GM13977 (cell line): ENCODE measurements at regions not wholly inside any gene's neighbourhood (a gene's known extent, or its start where the extent isn't known, plus 50 kb on each side); places are given as distances from the start of the nearest gene placed in this dataset.
"Not testable (repeated sequence)": the region's sequence is repeated elsewhere in the genome, so short reads cannot be mapped to it uniquely, and the experiment has no call there.

ENCODE experiments used
- DNase-seq: peaks from one replicate; pipeline ENCODE4 v3.0.0; 2012; ENCODE audit warnings: low spot score
- in situ Hi-C: fragments of 300-500 bp; cut with MboI; formaldehyde crosslinking; loops from one replicate; pipeline ENCODE4 v1.12.0; 2022; ENCODE audit warnings: low sequenced_read_pairs, low pct_unique_long_range_greater_than_20kb, mixed read lengths, inconsistent platforms; ENCODE audit not compliant: unreplicated experiment
- TF ChIP-seq, protein P1 (sequence below): IDR thresholded peaks from 2 replicates; pipeline ENCODE4 v1.5.1; 2012; ENCODE audit warnings: mild to moderate bottlenecking, control low read depth; ENCODE audit not compliant: insufficient read depth; ENCODE audit errors: extremely low read depth, missing control alignments

DNA sequence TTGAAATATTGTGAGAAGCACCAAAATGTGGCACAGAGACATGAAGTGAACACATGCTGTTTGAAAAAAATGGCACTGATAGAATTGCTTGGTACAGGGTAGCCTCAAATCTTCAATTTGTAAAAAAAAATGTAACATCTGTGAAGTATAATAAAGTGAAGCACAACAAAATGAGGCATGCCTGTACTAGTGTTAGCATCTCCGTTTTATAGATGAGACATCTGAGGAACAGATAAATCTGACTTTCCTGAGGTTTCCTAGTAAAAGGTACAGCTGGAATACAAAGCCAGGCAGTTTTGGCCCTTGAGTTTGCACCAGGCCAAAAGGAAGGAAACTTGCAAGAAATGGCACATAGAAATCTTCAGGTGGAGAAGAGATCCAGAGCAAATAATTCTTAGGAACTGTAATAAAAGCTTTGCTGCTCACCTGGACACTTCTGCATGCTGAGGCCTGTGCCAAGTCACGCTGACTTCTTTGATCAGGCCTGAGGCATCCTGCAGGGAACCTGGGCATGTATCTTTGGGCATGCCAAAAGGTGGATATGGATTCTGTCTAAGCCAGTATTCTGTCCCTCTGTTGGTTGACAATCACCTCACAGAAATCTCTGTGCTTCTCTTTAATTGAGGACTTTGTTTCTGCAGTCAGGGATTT, 251.5 kb upstream of the PLPP4 start:
- in situ Hi-C loops, result no loop called here
- TF ChIP-seq, protein P1, sequence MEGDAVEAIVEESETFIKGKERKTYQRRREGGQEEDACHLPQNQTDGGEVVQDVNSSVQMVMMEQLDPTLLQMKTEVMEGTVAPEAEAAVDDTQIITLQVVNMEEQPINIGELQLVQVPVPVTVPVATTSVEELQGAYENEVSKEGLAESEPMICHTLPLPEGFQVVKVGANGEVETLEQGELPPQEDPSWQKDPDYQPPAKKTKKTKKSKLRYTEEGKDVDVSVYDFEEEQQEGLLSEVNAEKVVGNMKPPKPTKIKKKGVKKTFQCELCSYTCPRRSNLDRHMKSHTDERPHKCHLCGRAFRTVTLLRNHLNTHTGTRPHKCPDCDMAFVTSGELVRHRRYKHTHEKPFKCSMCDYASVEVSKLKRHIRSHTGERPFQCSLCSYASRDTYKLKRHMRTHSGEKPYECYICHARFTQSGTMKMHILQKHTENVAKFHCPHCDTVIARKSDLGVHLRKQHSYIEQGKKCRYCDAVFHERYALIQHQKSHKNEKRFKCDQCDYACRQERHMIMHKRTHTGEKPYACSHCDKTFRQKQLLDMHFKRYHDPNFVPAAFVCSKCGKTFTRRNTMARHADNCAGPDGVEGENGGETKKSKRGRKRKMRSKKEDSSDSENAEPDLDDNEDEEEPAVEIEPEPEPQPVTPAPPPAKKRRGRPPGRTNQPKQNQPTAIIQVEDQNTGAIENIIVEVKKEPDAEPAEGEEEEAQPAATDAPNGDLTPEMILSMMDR, result no peak
- no peak for DNase-seq

DNA sequence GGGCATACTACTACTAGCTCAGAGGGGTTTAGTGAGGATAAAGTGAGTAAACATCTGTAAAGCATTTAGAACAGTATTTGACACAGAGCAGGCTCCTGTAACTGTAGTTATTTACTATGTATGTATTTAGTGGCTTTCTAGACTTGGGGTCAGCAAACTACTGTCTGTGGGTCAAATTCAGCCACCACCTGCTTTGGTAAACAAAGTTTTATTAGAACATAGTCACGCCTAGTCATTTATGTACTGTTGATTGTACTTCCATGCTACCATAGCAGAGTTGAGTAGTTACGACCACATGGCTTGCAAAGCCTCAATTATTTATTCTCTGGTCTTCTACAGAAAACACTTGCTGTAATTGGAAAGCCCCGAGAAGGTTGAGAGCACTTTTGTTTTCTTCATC, 248.5 kb upstream of the PLPP4 start:
- TF ChIP-seq, protein P1, result no peak
- in situ Hi-C loops, result no loop called here
- DNase-seq, result no peak

DNA sequence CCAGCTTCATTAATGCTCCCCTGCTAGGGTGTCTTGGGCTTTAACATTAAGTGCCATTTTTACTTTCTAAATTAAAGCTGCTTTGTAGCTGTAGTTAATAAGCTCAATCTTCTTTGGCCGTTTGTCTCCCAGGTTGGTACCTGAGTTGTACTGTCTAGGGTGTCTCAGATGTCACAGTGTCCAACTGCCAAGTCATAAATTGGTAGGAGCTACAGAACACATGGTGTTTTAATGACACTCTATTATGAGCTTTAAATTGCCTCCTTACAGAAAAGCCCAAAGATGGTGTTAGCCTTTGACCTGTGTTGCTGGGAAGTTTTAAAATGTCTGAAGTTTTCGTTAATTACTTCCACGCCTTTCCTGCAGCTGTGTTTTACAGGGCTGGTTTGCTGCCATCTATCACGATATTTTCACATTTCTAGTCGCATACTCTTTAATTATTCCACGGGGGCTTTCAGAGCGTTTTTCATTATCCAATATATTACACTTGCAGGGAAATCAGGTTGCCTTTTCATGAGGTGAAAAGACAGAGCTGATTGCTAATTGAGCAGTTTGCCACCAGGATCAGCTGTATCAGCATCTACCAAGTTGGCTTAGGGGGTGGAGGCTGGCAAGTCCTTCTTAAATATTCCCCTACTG, 247.8 kb upstream of the PLPP4 start:
- TF ChIP-seq, protein P1, result no peak
- no peak for DNase-seq
- in situ Hi-C loops, result no loop called here

DNA sequence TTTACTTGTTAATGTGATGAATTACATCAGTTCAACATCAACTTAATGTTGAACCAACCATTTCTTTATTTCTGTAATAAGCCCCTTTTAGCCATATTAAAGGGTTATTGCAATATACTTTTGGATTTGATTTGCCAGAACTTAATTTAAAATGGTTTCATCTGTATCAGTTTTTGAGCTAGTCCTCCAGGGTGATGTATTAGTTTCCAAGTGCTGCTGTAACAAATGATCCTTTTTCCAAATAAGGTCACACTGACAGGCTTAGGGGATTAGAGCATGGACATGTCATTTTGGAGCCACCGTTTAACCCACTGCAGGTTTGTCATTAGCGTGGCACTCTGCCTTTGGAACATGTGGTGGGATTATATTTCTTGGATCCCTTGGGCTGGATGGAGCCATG, 244.8 kb upstream of the PLPP4 start:
- in situ Hi-C loops, result no loop called here

DNA sequence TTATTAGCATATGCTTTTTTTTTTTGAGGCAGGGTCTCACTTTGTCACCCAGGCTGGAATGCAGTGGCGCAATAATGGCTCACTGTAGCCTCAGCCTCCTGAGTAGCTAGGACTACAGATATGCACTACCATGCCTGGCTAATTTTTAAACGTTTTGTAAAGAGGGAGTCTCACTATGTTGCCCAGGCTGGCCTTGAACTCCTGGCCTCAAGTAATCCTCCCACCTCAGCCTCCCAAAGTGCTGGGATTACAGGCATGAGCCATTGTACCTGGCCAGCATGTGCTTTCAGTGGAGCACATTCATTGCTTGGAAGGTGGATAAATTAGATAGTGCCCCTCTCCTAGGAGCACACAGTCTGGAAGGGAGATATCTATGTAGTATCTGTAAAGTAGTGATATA, 243.7 kb upstream of the PLPP4 start:
- in situ Hi-C loops, DNase-seq: not testable (repeated sequence)

More for the DNA sequence above, 244.8 kb upstream of the PLPP4 start:
- no peak for DNase-seq
- TF ChIP-seq, protein P1, result no peak

DNA sequence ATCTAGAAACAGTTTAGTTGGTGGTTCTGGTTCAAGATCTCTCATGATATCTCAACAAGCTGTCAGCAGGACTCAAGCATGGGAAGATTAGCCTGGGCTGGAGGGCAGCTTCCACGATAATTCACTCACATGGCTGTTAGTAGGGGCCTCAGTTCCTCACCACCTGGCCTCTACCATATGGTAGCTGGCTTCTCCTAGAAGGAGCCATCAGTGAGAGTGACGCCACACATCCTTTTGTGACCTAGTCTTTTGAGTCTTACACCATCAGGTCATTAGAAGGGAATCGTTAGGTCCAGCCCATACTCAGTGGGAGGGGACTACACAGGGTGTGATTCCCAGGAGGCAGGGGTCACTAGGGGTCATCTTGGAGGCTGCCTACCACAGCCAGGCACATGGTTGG, 239.3 kb upstream of the PLPP4 start:
- in situ Hi-C loops, result no loop called here
- TF ChIP-seq, protein P1, result no peak
- no peak for DNase-seq

DNA sequence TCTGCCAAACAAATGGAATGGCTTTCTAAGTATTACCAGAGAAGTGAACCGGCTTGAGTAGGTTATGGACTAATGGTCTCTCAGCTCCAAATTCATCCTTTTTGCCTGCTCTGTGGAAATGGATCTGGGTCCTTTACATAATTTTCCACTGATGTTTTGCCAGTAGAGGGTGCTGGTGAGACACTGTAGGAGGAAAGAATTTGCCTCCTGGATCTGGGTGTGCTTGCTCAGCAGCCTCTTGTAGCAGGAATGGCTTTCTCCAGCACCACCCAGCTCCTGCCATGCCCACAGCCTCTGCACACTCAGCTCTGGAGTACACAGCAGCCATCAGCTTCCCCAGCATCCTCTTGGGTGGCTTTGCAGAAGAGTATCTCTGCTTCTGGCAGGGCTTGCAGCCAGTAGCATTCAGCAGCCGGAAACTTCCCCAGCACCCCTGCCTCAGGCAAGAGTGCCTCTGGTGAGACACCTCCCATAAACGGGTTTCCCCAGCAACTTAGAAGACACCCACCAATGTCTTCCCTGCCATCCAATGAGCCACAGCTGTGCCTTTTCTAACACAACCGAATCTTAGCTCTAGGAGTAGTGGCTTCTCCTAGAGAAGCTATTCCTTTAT, 235.0 kb upstream of the PLPP4 start:
- TF ChIP-seq, protein P1, result peak; percentile 66
- DNase-seq, result peak; percentile 59
- in situ Hi-C loops, result no loop called here
